GM12865 (cell line): ENCODE measurements at regions not wholly inside any gene's neighbourhood (a gene's known extent, or its start where the extent isn't known, plus 50 kb on each side); places are given as distances from the start of the nearest gene placed in this dataset.

Experiments
- DNase-seq: peaks from one replicate; pipeline ENCODE4 v3.0.0; 2010; ENCODE audit warnings: low read depth
- H3K4me3 ChIP-seq: 2 replicates; pipeline ENCODE4 v1.5.1; 2011; ENCODE audit warnings: mild to moderate bottlenecking, low read depth, low read length, control low read depth
- TF ChIP-seq, protein P1 (sequence below): IDR thresholded peaks from 2 replicates; pipeline ENCODE4 v1.5.1; 2011; ENCODE audit warnings: low read length, control low read depth, low read depth, inconsistent platforms; ENCODE audit not compliant: insufficient read depth; ENCODE audit errors: missing control alignments

- H3K4me3 ChIP-seq, result no peak overlapping the region
- peak; percentile 79 for DNase-seq
- TF ChIP-seq, protein P1, sequence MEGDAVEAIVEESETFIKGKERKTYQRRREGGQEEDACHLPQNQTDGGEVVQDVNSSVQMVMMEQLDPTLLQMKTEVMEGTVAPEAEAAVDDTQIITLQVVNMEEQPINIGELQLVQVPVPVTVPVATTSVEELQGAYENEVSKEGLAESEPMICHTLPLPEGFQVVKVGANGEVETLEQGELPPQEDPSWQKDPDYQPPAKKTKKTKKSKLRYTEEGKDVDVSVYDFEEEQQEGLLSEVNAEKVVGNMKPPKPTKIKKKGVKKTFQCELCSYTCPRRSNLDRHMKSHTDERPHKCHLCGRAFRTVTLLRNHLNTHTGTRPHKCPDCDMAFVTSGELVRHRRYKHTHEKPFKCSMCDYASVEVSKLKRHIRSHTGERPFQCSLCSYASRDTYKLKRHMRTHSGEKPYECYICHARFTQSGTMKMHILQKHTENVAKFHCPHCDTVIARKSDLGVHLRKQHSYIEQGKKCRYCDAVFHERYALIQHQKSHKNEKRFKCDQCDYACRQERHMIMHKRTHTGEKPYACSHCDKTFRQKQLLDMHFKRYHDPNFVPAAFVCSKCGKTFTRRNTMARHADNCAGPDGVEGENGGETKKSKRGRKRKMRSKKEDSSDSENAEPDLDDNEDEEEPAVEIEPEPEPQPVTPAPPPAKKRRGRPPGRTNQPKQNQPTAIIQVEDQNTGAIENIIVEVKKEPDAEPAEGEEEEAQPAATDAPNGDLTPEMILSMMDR, result peak; percentile 95
Observed at GRCh38 chr17:77494664-77495435, 354.1 kb downstream of the SEC14L1 start.

DNA sequence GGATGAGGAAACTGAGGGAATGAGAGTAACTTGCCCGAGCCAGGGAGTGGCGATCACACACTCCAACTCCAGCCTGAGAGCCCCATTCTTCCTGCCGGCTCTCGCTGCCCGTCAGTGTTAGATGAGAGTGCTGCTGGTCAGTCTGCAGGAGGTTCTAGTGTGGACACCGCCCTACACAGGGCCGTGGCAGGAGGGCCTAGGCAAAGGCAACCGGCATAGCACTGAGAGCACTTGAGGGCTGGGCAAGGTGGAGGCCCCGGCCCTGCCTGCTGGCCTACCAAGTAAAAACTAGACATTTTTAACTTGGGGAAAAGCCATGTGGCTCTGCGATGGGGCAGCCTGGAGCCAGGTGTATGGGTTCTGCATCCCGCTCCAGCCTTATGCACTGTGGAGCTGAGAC, 354.8 kb downstream of the SEC14L1 start:
- TF ChIP-seq, protein P1, result no peak
- peak; percentile 1 for DNase-seq
- H3K4me3 ChIP-seq, result no peak overlapping the region

DNA sequence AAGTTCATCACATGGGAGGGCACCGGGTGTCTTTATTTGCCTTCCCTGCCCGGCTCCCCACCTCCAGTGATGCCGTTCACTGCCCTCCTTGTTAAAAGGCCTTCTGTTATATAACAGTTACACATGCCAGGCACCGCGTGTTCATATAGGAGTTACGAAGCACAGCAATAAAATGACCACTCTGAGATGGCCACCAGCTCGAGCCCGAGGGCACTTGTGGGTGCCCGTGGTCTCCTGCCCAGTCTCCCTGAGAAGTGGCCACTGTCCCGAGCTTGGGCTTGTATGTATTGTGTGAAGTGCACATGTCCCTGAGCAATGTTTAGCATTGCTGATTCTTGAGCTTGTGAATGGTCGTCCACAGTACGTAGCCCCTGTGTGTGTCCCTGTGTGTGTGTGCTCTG, 355.6 kb downstream of the SEC14L1 start:
- DNase-seq, result peak; percentile 1
- no peak overlapping the region for H3K4me3 ChIP-seq
- TF ChIP-seq, protein P1, result no peak

DNA sequence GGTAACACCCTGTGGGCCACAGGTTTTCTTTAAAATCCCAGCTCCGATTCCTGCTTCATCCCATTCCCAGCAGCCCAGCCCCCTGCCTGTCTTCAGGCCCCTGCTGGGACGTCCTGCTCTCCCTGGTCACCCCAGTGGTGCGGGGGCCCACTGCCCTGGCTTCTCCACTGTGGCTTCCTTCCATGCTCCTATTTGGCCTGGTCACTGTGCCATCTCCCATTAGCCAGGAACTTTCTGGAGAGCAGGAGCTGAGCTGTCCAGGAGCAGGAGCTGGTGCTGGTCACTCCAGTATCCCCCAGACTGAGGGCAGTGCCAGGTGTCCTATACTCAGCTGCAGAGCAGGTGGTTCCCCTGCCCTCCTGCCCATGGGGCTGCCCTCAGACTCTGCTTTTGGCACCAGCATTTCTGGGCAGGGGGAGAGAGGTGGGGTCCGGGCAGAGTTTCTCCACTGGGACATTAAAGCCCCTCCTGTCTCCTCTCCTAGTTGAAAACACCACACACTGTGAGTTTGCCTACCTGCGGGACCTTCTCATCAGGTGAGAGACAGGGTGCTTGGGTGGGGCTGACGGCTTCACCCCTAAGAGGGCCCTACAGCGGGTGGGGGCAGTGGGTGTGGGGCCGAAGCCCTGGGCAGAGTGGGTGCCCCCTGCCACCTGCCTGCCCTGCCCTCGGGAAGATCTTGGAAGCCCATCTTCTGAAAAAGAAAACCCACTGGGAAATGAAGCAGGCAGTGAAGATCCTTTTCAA, 356.2 kb downstream of the SEC14L1 start:
- TF ChIP-seq, protein P1, result no peak
- no peak overlapping the region for H3K4me3 ChIP-seq
- DNase-seq, result no peak

GRCh38 chr17:77497578-77497934, 356.8 kb downstream of the SEC14L1 start:
- DNase-seq, result no peak
- TF ChIP-seq, protein P1, result no peak
- no peak overlapping the region for H3K4me3 ChIP-seq

- TF ChIP-seq, protein P1, result no peak
- H3K4me3 ChIP-seq, result no peak overlapping the region
- DNase-seq, result no peak
Observed at GRCh38 chr17:77498091-77498741, 357.4 kb downstream of the SEC14L1 start.
